Psoas muscle (tissue), 7 donors: ENCODE measurements at regions not wholly inside any gene's neighbourhood (a gene's known extent, or its start where the extent isn't known, plus 50 kb on each side); places are given as distances from the start of the nearest gene placed in this dataset.

Experiments
- ATAC-seq, 4 donors: fragments of 200-7000 bp; cut with Tn5 transposase; one replicate each; pipeline ENCODE4 v1.9.1; 2020; ENCODE audit warnings: moderate library complexity in 3 of 4, mild to moderate bottlenecking in 2 of 4
- DNase-seq, 2 donors: peaks; one replicate each; pipeline ENCODE4 v3.0.0-alpha.2; 2020
- H3K27ac ChIP-seq: fragments of 200-600 bp; one replicate; pipeline ENCODE4 v1.8.0; 2022
- H3K27me3 ChIP-seq, 3 donors: fragments of 200-600 bp in 1 of 3; one replicate each; pipeline versions ENCODE4 v1.6.1 to v1.8.0; 2013 to 2022; ENCODE audit warnings: low read length in 2 of 3, mild to moderate bottlenecking in 2 of 3, moderate library complexity in 1 of 3; ENCODE audit not compliant: insufficient read depth in 3 of 3
- H3K36me3 ChIP-seq, 2 donors: fragments of 200-600 bp in 1 of 2; one replicate each; pipeline versions ENCODE4 v1.6.1 to v1.8.0; 2013 to 2022; ENCODE audit warnings: low read depth in 1 of 2, mild to moderate bottlenecking in 1 of 2, moderate library complexity in 1 of 2; ENCODE audit not compliant: insufficient read depth in 1 of 2
- H3K4me1 ChIP-seq: fragments of 200-600 bp; one replicate; pipeline ENCODE4 v1.8.0; 2022
- H3K4me3 ChIP-seq: fragments of 200-600 bp; one replicate; pipeline ENCODE4 v1.8.0; 2022; ENCODE audit warnings: mild to moderate bottlenecking
- H3K9me3 ChIP-seq: fragments of 200-600 bp; one replicate; pipeline ENCODE4 v1.8.0; 2022
- CTCF ChIP-seq: fragments of 200-600 bp; IDR thresholded peaks from one replicate; pipeline ENCODE4 v1.8.0; 2022; ENCODE audit warnings: antibody characterized with exemption
- WGBS, 3 donors: extraction: QIAGEN DNeasy Blood & Tissue Kit; methylation state at CpG; one replicate each; pipeline versions ENCODE4 v1.1.6 to v1.1.7; 2013; 5-methylcytosine and 5-hydroxymethylcytosine counted together
- intact Hi-C, 2 donors: fragments of 100-400 bp; cut with DNase I; formaldehyde crosslinking; loops; one replicate each; pipeline versions ENCODE4 v1.11.0 to v1.14.2; 2022
- donor health status: healthy with polysubstance abuse.
- donor health status: DM: no; HTN: no; CAD: no; lungs with moderate emphysema.
- donor health status: Bipolar disorder and iron deficiency.
- donor health status: healthy.
- donor health status: DM: yes; HTN: yes; CAD: no.
- donor health status: DM: no; HTN: no; CAD: no.
- donor health status: DM: yes; HTN: yes; CAD: no.

- Histone ChIP-seq H3K4me3 (no peak overlapping the region), H3K9me3 (no peaks in the 10 kb centered on the region), H3K36me3 (no peaks in the 10 kb centered on the region), H3K27ac (no peak overlapping the region), H3K4me1 (no peaks in the 10 kb centered on the region), H3K27me3 (peaks cover 0 to 5% (median 4%) of the 10 kb centered on the region in 3 donors)
- no peak for DNase-seq
- TF ChIP-seq CTCF: no peak
- intact Hi-C loops: no loop called here
- no peak for ATAC-seq
- 60 to 67% (median 65%) methylated on average over 17 of the region's 17 CpGs for WGBS, 3 donors
Measured at GRCh38 chr17:33459078-33459940, 166.2 kb upstream of the ASIC2 start.

- no peak for TF ChIP-seq CTCF
- WGBS, 3 donors: 53 to 57% (median 55%) methylated on average over 4 of the region's 4 CpGs
- ATAC-seq: no peak
Measured at GRCh38 chr17:33460781-33461450, 167.8 kb upstream of the ASIC2 start.

GRCh38 chr17:33463887-33464286, 170.8 kb upstream of the ASIC2 start:
- ATAC-seq (no peak), DNase-seq (no peak)
- no peaks in the 10 kb centered on the region for H3K4me1 ChIP-seq
- H3K27me3 ChIP-seq: no peaks in the 10 kb centered on the region
- intact Hi-C loops: no loop called here
- H3K27ac ChIP-seq: no peak overlapping the region
- TF ChIP-seq CTCF: no peak
- no peak overlapping the region for H3K4me3 ChIP-seq
- no peaks in the 10 kb centered on the region for H3K9me3 ChIP-seq
- H3K36me3 ChIP-seq: no peaks in the 10 kb centered on the region

More at GRCh38 chr17:33460781-33461450, 167.8 kb upstream of the ASIC2 start:
- H3K4me1 ChIP-seq: no peaks in the 10 kb centered on the region
- no peak for DNase-seq
- H3K9me3 ChIP-seq: no peaks in the 10 kb centered on the region
- intact Hi-C loops: no loop called here
- H3K4me3 ChIP-seq: no peak overlapping the region
- H3K36me3 ChIP-seq: no peaks in the 10 kb centered on the region
- no peak overlapping the region for H3K27ac ChIP-seq
- peaks cover 0 to 5% (median 4%) of the 10 kb centered on the region in 3 donors for H3K27me3 ChIP-seq

- ATAC-seq: no peak
- Histone ChIP-seq H3K27ac (no peak overlapping the region), H3K27me3 (no peaks in the 10 kb centered on the region), H3K9me3 (no peaks in the 10 kb centered on the region), H3K36me3 (no peaks in the 10 kb centered on the region), H3K4me3 (no peak overlapping the region), H3K4me1 (no peaks in the 10 kb centered on the region)
- intact Hi-C loops: no loop called here
- TF ChIP-seq CTCF: no peak
- DNase-seq: no peak
Measured at GRCh38 chr17:33464669-33465280, 171.7 kb upstream of the ASIC2 start.
